NCI-H2227 (cell line): ENCODE measurements at regions not wholly inside any gene's neighbourhood (a gene's known extent, or its start where the extent isn't known, plus 50 kb on each side); places are given as distances from the start of the nearest gene placed in this dataset.

Source experiments
- DNase-seq: peaks from one replicate; lab custom pipeline; 2025; ENCODE audit not compliant: unreplicated experiment; lab: John Stamatoyannopoulos, UW

- peak; percentile 88 for DNase-seq
Observed at GRCh38 chr7:21028186-21028585, 241.5 kb upstream of the SP8 start.

DNA sequence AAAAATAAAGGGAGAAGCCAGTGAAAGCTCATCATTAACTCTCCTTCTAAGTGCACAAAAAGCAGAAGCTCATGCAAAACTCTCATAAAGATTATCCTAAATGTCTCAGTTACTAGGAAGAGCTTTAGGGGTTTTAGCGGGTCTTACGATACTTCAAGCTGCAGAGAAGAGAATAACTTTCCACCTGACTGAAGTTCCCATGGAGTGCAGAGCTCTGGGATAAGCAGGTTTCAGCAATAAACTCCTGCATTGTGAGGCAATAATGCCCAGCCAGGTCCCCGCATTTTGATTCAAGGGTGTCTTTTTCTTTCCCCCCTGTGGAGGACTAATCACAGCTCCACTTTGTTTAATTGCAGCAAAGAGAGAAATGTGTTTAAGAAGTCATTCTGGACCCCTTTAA, 241.9 kb upstream of the SP8 start:
- DNase-seq, result peak; percentile 63

DNA sequence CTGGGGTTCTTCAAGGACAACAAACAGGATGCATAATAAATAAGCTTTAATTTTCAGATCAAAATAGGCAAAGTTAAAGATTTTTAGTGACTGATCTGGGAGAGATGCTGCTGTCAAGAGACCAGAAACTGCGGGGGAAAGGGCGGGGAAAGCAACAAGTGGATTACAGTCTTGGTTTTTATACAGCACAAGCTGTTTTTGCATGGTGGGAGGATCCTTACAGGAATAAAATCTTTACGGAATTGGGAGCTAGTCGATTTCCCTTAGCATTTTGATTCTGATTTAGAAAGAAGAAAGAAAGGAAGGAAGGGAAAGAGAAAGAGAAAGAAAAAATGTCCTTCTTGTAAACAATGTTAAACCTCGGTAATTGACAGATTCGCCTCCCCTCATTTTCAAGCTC, 242.3 kb upstream of the SP8 start:
- DNase-seq, result peak; percentile 53

DNA sequence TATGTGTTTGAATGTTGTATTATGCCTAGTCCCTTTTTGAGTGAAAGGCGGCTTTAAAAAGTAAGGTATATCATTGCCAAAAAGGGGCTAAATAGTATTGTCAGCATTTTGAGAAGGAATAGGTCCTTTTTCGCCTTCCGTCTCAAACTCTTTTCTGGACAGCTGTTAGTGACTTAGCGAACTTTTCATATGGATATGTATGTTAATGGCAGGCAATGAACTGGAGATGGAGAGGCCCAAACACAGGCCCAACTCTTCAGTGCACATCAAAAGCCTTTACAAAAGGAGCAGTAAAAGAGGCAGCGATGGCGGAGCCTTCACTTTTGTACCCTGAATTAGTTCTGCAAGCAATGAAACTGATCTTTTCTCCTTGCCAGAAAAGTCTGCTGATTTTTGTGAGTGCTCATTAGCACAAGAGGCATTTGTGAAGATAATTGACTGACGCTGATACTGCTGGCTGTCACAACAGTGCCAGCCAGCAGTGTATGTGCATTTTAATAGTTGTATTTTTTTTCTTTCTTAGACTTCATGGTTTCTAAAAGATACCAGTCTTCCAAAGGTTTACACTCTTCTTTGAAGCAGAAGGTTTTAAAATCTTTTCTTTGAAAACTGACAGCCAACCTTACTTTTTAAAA, 243.7 kb upstream of the SP8 start:
- DNase-seq, result no peak

GRCh38 chr7:21041252-21041651, 254.6 kb upstream of the SP8 start:
- no peak for DNase-seq

DNA sequence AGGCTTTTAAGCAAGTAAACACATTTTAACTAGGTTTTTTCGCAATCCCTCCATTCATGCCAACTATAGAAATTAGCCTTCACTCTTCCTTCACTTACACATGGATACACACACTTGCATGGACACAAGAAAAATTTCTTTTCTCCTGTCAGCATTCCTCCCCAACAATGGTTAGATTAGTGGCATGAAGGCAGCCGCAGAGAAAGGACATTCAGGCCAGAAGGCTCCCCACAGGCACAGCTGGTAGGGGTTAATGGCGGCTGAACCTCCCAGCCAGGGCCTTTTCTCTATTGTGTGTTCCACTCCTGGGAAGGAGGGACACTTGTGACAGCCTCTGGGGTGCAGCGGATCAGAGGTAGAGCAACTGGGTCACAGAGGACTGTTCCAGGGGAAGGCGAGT, 255.0 kb upstream of the SP8 start:
- peak; percentile 40 for DNase-seq

- DNase-seq, result no peak
Observed at GRCh38 chr7:21044384-21044783, 257.7 kb upstream of the SP8 start.

GRCh38 chr7:21044913-21045568, 258.4 kb upstream of the SP8 start:
- no peak for DNase-seq

- no peak for DNase-seq
Observed at GRCh38 chr7:21051865-21052264, 265.2 kb upstream of the SP8 start.

DNA sequence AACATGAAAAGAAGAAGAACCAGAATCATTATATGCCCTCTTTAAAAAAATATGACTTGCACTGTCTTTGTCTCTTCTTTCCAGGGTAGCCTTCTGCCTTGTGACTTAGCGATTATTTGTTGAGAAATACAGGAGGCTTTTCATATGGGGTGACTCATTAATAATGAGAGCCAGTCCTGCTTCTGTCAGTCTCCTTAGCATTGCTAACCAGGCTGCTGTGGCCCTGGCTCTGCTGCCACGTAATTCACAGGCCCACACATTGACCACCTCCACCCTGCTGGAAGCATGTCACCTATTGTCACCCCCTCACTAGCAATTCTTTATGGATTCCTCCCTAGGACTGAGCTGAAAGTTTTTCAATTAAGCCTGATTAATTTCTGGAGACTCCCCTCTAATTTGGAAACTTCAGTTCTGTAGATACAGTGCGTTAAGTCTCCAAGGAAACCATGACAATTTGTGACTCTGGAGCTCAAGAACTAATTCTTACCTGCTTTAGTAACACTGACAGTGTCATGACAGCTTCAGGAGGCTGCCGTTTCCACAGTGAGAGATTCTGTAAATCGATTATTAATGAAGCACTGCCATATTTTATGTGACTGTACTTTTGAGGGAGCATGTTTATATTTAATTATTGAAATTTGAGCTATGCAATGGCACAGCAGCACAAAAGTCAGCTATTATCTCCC, 267.9 kb upstream of the SP8 start:
- no peak for DNase-seq

DNA sequence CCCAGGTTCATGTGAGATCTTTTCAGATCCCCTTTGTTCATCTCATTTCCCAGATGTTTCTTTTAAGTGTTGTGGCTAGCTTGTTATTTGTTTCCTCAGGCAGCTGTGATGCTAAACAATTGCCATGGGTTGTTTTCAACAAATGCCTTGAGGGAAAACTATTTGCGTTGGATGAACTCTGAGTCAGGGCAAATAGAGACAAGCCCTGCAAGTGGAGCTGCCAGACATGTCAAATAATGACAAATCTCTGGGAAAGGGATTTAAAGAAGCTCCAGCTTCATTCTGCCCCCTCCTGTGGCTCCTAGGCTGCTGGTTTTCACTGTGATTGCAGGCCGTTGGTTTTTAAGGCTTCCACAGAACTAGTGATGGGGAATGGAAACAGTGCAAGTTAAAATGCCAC, 272.4 kb upstream of the SP8 start:
- DNase-seq, result no peak

GRCh38 chr7:21063106-21063505, 276.4 kb upstream of the SP8 start:
- DNase-seq, result no peak

GRCh38 chr7:21064698-21065648, 278.3 kb upstream of the SP8 start:
- DNase-seq, result no peak

GRCh38 chr7:21066221-21066620, 279.5 kb upstream of the SP8 start:
- DNase-seq, result no peak

DNA sequence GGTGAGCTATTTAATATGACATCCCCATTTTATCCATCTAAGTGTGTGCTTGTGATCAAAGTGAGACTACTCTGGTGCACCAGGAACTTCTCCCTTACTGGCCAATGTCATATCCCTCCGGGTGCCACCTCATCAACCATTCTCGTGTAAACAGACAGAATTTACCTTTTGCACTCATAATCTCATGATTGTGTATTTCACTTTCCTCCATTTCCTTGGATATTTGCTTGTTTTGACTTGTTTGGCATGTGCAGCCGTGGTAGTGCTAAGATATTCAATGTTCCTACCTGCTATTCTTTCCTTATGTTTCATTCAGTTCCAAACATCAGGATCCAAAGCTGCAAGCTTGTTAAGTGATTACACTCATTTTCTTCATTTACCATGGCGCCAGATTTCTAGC, 280.5 kb upstream of the SP8 start:
- no peak for DNase-seq

DNA sequence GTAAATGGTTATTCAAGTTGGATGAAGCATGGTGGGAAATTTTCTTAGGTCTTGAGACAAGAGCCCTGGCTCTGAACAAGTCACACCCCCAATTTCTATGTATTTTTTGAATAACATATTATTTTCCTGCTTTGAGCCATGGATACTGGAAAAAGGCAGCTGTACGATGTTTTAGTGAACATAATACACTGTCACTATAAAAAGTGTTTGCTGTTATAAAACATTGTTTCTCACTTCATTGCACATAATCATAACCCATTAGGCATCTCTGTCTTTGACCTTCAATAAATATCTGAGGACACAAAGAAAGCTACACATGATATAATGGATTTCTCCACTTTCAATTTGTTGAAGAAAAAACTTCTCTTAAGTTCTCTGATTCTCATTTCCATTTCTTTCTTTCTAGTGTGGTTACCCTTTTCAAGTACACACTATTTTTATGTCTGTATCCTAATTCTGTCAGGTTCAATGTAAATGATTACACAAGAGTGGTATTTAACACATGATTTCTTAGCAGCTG, 283.9 kb upstream of the SP8 start:
- no peak for DNase-seq

DNA sequence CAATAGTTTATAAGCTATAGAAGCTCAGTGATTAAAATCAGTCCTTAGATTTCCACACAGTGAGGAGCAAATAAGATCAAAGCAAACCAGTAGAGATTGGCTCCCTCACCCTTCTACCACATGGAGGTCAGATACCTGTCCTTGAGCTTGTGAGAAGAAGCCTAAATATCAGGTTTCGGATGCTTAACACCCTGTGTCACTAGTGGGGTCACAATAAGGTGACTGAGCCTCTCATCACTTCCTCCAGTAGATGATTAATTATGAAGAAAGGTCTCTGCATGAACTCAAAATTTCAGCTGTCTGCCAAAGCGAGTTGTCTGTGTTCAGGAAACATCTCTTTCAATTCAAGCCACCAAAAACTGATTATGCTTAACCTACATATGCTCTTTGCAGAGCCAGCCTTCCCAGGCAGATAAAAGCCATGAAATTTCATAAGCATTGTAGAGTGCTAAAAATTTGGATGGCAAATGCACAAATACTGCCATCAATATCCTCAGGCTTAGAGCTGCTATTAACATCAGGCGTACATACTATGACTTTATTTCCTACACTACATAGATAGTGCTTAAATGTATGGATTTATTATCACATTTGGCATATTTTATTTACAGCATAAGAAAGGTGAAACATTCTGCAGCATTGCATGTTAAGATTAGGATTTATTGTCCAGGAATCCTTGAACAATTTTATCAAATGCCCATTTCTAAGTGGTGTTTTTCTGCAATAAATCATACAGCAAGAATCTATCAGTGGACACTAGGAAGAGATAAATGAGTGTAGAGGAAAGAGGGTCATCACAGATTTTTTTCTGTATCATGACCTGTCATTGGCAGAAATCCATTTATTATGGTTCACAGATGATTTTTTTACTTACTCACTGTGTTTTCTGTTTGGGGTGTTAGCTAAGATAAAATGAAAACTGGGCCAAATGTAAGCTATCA, 285.1 kb upstream of the SP8 start:
- DNase-seq, result peak; percentile 55

DNA sequence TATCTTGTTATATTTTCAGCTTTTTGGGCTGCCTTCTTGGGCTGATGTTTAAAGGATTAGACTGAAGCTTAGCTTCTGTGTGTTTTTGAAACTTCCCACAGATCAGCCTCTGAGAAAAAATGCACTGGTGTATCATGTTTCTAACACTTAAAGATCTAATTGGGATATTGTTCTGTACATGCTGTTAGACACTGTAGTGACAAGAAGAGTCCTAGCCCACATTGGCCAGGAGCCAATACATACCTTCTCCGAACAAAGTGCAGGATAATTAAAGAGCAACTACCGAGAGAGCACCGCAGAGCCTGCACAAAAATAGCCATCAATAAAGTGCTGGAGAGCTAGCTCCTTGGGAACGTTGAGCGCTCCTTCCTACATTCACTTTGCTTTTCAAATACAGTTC, 289.4 kb upstream of the SP8 start:
- peak; percentile 92 for DNase-seq

GRCh38 chr7:21076574-21076973, 289.9 kb upstream of the SP8 start:
- DNase-seq, result peak; percentile 21

DNA sequence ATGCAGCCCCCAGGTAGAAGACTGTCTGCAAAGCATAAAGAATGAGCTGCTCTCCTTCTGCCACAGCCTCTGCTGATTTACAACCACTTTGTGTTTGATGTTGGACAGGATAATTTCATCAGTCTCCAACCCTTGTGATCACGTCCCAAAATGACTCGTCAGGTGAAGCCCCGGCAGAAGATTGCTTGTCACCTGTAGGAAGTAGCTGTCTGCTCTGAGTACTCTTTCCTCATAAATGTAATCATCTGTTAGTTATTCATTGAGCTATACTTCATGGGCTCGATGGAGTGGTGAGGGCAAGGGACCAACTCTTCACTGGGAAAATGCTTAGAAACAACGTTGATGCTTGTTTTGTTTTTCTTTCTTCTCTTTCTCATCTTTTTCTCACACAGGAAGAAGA, 290.9 kb upstream of the SP8 start:
- peak; percentile 48 for DNase-seq
